GM12872 (cell line): ENCODE measurements at regions not wholly inside any gene's neighbourhood (a gene's known extent, or its start where the extent isn't known, plus 50 kb on each side); places are given as distances from the start of the nearest gene placed in this dataset.

Source experiments
- CTCF ChIP-seq: IDR thresholded peaks from 3 replicates; pipeline ENCODE4 v1.5.1; 2011; ENCODE audit warnings: low read depth, mild to moderate bottlenecking, low read length, moderate library complexity; ENCODE audit not compliant: insufficient read depth

GRCh38 chr13:112324116-112324515 is 52.0 kb upstream of the SPACA7 start:
- no peak for TF ChIP-seq CTCF

GRCh38 chr13:112325142-112325808 is 50.9 kb upstream of the SPACA7 start:
- no peak for TF ChIP-seq CTCF

- no peak for TF ChIP-seq CTCF
These were observed 50.1 kb upstream of the SPACA7 start for GRCh38 chr13:112325920-112326645.
